ENCODE measurements at regions not wholly inside any gene's neighbourhood (a gene's known extent, or its start where the extent isn't known, plus 50 kb on each side); places are given as distances from the start of the nearest gene placed in this dataset.

GRCh38 chr4:64598066-64598465 is 188.8 kb upstream of the TECRL start:
- TF ChIP-seq EZH2 (IDR thresholded peaks at IDR 0.05; ENCODE audit: borderline replicate concordance, low read depth, low read length, severe bottlenecking): no peak
- no peak for TF ChIP-seq CTCF (IDR thresholded peaks at IDR 0.05; ENCODE audit: borderline replicate concordance, extremely low read depth, low read length, poor library complexity, severe bottlenecking)
- Histone ChIP-seq H4K20me1 (ENCODE audit: insufficient read depth, low read length) (no peaks in the 10 kb centered on the region), H3K9ac (ENCODE audit: low read depth, low read length) (no peak overlapping the region)

GRCh38 chr4:64594723-64595122 is 185.5 kb upstream of the TECRL start:
- TF ChIP-seq EZH2 (IDR thresholded peaks at IDR 0.05; ENCODE audit: borderline replicate concordance, low read depth, low read length, severe bottlenecking) (no peak), CTCF (IDR thresholded peaks at IDR 0.05; ENCODE audit: borderline replicate concordance, extremely low read depth, low read length, poor library complexity, severe bottlenecking) (no peak)
- Histone ChIP-seq H3K9me3 (ENCODE audit: insufficient read depth, low read length, severe bottlenecking) (no peaks in the 10 kb centered on the region), H3K79me2 (ENCODE audit: insufficient read depth, low read length) (no peaks in the 10 kb centered on the region), H3K4me1 (ENCODE audit: insufficient read depth, low read length) (no peaks in the 10 kb centered on the region), H3K4me3 (ENCODE audit: low read depth in 1 of 2, low read length in 2 of 2) (no peak overlapping the region), H3K36me3 (ENCODE audit: insufficient read depth, low read length) (no peaks in the 10 kb centered on the region), H3K4me2 (ENCODE audit: insufficient read depth, low read length) (no peak overlapping the region), H4K20me1 (ENCODE audit: insufficient read depth, low read length) (no peaks in the 10 kb centered on the region), H3K9ac (ENCODE audit: low read depth, low read length) (no peak overlapping the region), H3K27ac (ENCODE audit: low read length) (no peak overlapping the region), H3K27me3 (ENCODE audit: insufficient read depth, low read length, poor library complexity) (no peaks in the 10 kb centered on the region), H2AFZ (ENCODE audit: low read depth, low read length) (no peak overlapping the region)
- ATAC-seq (ENCODE audit: insufficient read depth, low read depth): no peak
- no peak for DNase-seq

More at GRCh38 chr4:64598066-64598465, 188.8 kb upstream of the TECRL start:
- Histone ChIP-seq H3K4me3 (ENCODE audit: low read depth in 1 of 2, low read length in 2 of 2) (no peak overlapping the region), H3K79me2 (ENCODE audit: insufficient read depth, low read length) (no peaks in the 10 kb centered on the region), H3K4me1 (ENCODE audit: insufficient read depth, low read length) (no peaks in the 10 kb centered on the region), H3K27ac (ENCODE audit: low read length) (no peak overlapping the region), H3K27me3 (ENCODE audit: insufficient read depth, low read length, poor library complexity) (no peaks in the 10 kb centered on the region), H3K9me3 (ENCODE audit: insufficient read depth, low read length, severe bottlenecking) (no peaks in the 10 kb centered on the region), H2AFZ (ENCODE audit: low read depth, low read length) (no peak overlapping the region), H3K4me2 (ENCODE audit: insufficient read depth, low read length) (no peak overlapping the region), H3K36me3 (ENCODE audit: insufficient read depth, low read length) (no peaks in the 10 kb centered on the region)
- ATAC-seq (ENCODE audit: insufficient read depth, low read depth): no peak
- DNase-seq: no peak

- ATAC-seq (ENCODE audit: insufficient read depth, low read depth): no peak
- H3K36me3 ChIP-seq (ENCODE audit: insufficient read depth, low read length): no peaks in the 10 kb centered on the region
Observed at GRCh38 chr4:64588507-64588906, 179.3 kb upstream of the TECRL start.

More at GRCh38 chr4:64588507-64588906, 179.3 kb upstream of the TECRL start:
- H3K27me3 ChIP-seq (ENCODE audit: insufficient read depth, low read length, poor library complexity): no peaks in the 10 kb centered on the region
- no peak overlapping the region for H3K27ac ChIP-seq (ENCODE audit: low read length)
- no peaks in the 10 kb centered on the region for H3K4me1 ChIP-seq (ENCODE audit: insufficient read depth, low read length)
- H3K4me3 ChIP-seq (ENCODE audit: low read depth in 1 of 2, low read length in 2 of 2): no peak overlapping the region
- no peaks in the 10 kb centered on the region for H3K9me3 ChIP-seq (ENCODE audit: insufficient read depth, low read length, severe bottlenecking)
- H3K4me2 ChIP-seq (ENCODE audit: insufficient read depth, low read length): no peak overlapping the region
- TF ChIP-seq EZH2 (IDR thresholded peaks at IDR 0.05; ENCODE audit: borderline replicate concordance, low read depth, low read length, severe bottlenecking) (no peak), CTCF (IDR thresholded peaks at IDR 0.05; ENCODE audit: borderline replicate concordance, extremely low read depth, low read length, poor library complexity, severe bottlenecking) (no peak)
- no peak overlapping the region for H2AFZ ChIP-seq (ENCODE audit: low read depth, low read length)
- no peaks in the 10 kb centered on the region for H4K20me1 ChIP-seq (ENCODE audit: insufficient read depth, low read length)
- H3K9ac ChIP-seq (ENCODE audit: low read depth, low read length): no peak overlapping the region
- DNase-seq: no peak
- H3K79me2 ChIP-seq (ENCODE audit: insufficient read depth, low read length): no peaks in the 10 kb centered on the region
